SK-N-MC (cell line): ENCODE measurements at regions not wholly inside any gene's neighbourhood (a gene's known extent, or its start where the extent isn't known, plus 50 kb on each side); places are given as distances from the start of the nearest gene placed in this dataset.

ENCODE experiments used
- EZH2 ChIP-seq: fragments of 200-600 bp; sonication (generic); IDR thresholded peaks from one replicate; pipeline ENCODE4 v1.6.1; 2017; ENCODE audit warnings: antibody characterized with exemption
- FOXP2 ChIP-seq: optimal IDR thresholded peaks from 2 replicates; pipeline ENCODE3; 2011; ENCODE audit warnings: mild to moderate bottlenecking, moderate library complexity; ENCODE audit not compliant: insufficient read depth; ENCODE audit errors: extremely low read length, control extremely low read depth
- POLR2AphosphoS5 ChIP-seq: IDR thresholded peaks from 2 replicates; pipeline ENCODE4 v1.6.1; 2012; ENCODE audit warnings: mild to moderate bottlenecking, low read depth, low read length, borderline replicate concordance

DNA sequence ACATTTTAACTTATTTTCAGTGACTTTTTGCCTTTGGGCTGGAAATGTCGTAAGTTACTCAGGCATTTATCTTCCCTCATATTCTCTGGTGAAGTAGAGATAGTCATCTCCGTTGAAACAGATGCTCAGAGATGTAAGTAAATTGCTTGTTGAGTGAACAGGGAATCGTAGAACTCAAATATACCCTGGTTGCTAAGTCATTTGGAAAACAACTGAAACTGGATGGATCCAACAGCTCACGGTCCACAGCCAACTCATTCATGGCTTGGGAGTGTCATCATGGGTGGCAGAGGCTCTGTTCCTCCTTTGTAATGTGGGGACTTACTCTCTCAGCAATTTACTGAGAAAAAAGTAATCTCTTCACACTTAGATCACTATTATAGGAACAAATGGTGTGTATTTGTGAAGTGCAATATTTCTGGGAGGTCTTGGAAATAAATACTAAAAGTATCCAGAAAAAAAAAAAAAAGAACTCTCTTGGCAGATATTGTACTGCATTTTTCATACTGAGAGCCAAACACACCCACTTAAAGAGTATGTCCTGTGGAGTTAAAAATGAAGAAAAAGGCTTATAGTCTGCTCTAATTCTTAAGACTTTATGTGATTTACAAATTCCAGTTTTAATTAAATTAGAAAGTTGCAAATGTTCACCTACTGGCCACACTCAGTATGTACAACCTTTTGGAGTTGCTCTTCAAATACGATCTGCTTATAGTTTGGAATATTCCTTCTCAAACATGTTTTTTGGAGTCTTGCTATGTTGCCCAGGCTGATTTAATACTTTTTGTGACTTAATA is 107.4 kb downstream of the LEPR start:
- TF ChIP-seq EZH2: no peak
- no peak for TF ChIP-seq POLR2AphosphoS5
- no peak for TF ChIP-seq FOXP2
